Transverse colon (tissue), 4 donors: ENCODE measurements at regions not wholly inside any gene's neighbourhood (a gene's known extent, or its start where the extent isn't known, plus 50 kb on each side); places are given as distances from the start of the nearest gene placed in this dataset.

Source experiments
- DNase-seq: peaks from one replicate; pipeline ENCODE4 v3.0.0-alpha.2; 2019
- H3K27ac ChIP-seq, 4 donors: fragments of 200-600 bp; sonication (generic); 2 replicates each; pipeline ENCODE4 v1.5.1; 2016 to 2018; ENCODE audit warnings: inconsistent platforms in 4 of 4
- H3K27me3 ChIP-seq: fragments of 200-600 bp; sonication (generic); 2 replicates; pipeline ENCODE4 v1.5.1; 2017; ENCODE audit warnings: inconsistent platforms
- H3K36me3 ChIP-seq, 4 donors: fragments of 200-600 bp; sonication (generic); 2 replicates each; pipeline ENCODE4 v1.5.1; 2017 to 2019; ENCODE audit warnings: inconsistent platforms in 4 of 4
- H3K4me1 ChIP-seq, 4 donors: fragments of 200-600 bp; sonication (generic); 2 replicates each; pipeline ENCODE4 v1.5.1; 2017 to 2020; ENCODE audit warnings: inconsistent platforms in 4 of 4
- H3K4me3 ChIP-seq, 4 donors: fragments of 200-600 bp; sonication (generic); 1 replicate in 1 of 4; 2 replicates in 3 of 4; pipeline versions ENCODE4 v1.5.1 to v1.6.1; 2017 to 2019; ENCODE audit warnings: inconsistent platforms in 4 of 4
- H3K9me3 ChIP-seq, 2 donors: fragments of 200-600 bp; sonication (generic); 2 replicates each; pipeline ENCODE4 v1.5.1; 2017 to 2019; ENCODE audit warnings: inconsistent platforms in 2 of 2
- CTCF ChIP-seq, 5 experiments: fragments of 200-600 bp in 3 of 5; fragments of 450-650 bp in 2 of 5; sonication (generic) in 3 of 5; IDR thresholded peaks; 1 replicate in 2 of 5; 2 replicates in 3 of 5; pipeline ENCODE4 v1.5.1; 2016 to 2017; ENCODE audit warnings: antibody characterized with exemption in 5 of 5, inconsistent platforms in 3 of 5, mild to moderate bottlenecking in 2 of 5, moderate library complexity in 1 of 5
- EP300 ChIP-seq: sonication (generic); formaldehyde crosslinking; IDR thresholded peaks from one replicate; pipeline ENCODE4 v1.6.1; 2017; ENCODE audit warnings: antibody characterized with exemption, low read depth
- POLR2A ChIP-seq: fragments of 450-650 bp; IDR thresholded peaks from one replicate; pipeline ENCODE4 v1.6.1; 2016; ENCODE audit warnings: antibody characterized with exemption, mild to moderate bottlenecking, moderate library complexity
- POLR2AphosphoS5 ChIP-seq, 3 donors: sonication (generic); formaldehyde crosslinking; IDR thresholded peaks; one replicate each; pipeline ENCODE4 v1.6.1; 2016; ENCODE audit warnings: antibody characterized with exemption in 3 of 3
- WGBS, 2 donors: methylation state at CpG; one replicate each; pipeline ENCODE4 v1.1.5; 2018; ENCODE audit warnings: low coverage in 1 of 2; 5-methylcytosine and 5-hydroxymethylcytosine counted together
- in situ Hi-C, 4 donors: fragments of 200-750 bp; cut with MboI; loops; one replicate each; pipeline versions ENCODE4 v1.15.0 to v1.15.1; 2017; ENCODE audit warnings: low sequenced_read_pairs in 3 of 4, low pct_ligation_motif_present in 1 of 4, low pct_unique_long_range_greater_than_20kb in 1 of 4
- intact Hi-C: fragments of 100-400 bp; cut with DNase I; formaldehyde crosslinking; loops from one replicate; pipeline ENCODE4 v1.15.1; 2023; ENCODE audit warnings: low total_unique reads

GRCh38 chr7:149664666-149665065 is 108.7 kb downstream of the ZNF467 start:
- intact Hi-C loops, result loop anchor here (5.0 kb wide), 1 partner anchor 78 kb away; no protein-coding TSS in a partner anchor
- 40 to 71% methylated on average over 1 of the region's 1 CpG for WGBS, 2 donors
- H3K27me3 ChIP-seq, result peaks cover 3% of the 10 kb centered on the region
- no peak for DNase-seq
- no peak overlapping the region for H3K27ac ChIP-seq
- no peaks in the 10 kb centered on the region for H3K9me3 ChIP-seq
- H3K4me3 ChIP-seq, result no peak overlapping the region
- in situ Hi-C loops, result loop anchor here in 1 of 4 donors (5.0 kb wide), 1 partner anchor 83 kb away; no protein-coding TSS in a partner anchor
- H3K4me1 ChIP-seq, result no peaks in the 10 kb centered on the region
- TF ChIP-seq POLR2AphosphoS5 (IDR thresholded peaks at IDR 0.05) (no peak), CTCF (IDR thresholded peaks at IDR 0.05) (no peak), POLR2A (no peak), EP300 (no peak)
- no peaks in the 10 kb centered on the region for H3K36me3 ChIP-seq

DNA sequence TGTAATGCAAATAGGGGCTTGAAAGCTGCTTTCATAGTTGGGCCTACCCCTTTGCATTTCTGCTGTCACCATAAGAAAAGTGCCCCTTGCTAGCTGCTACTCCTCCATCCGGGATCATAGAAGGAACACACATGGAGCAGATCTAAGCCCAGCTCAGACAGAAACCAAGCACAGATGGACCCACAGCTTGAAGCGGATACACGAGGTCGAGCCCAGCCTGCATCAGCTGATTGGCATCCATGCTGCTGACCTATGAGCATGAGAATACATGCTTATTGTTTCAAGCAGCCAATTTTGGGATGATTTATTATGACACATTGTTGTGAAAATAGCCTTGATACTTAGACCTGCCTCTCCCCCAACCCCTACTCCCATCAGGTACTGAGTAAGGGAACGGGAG is 109.2 kb downstream of the ZNF467 start:
- Histone ChIP-seq H3K27ac (no peak overlapping the region), H3K4me1 (no peaks in the 10 kb centered on the region), H3K9me3 (no peaks in the 10 kb centered on the region), H3K36me3 (no peaks in the 10 kb centered on the region), H3K27me3 (peaks cover 3% of the 10 kb centered on the region), H3K4me3 (no peak overlapping the region)
- intact Hi-C loops (loop anchor here (5.0 kb wide), 1 partner anchor 78 kb away; no protein-coding TSS in a partner anchor), in situ Hi-C loops (loop anchor here in 1 of 4 donors (5.0 kb wide), 1 partner anchor 83 kb away; no protein-coding TSS in a partner anchor)
- DNase-seq, result no peak
- TF ChIP-seq POLR2A (no peak), POLR2AphosphoS5 (IDR thresholded peaks at IDR 0.05) (no peak), CTCF (IDR thresholded peaks at IDR 0.05) (no peak), EP300 (no peak)
- whole genome bisulfite sequencing, 2 donors, result 67 to 75% methylated on average over 1 to 5 of the region's 5 CpGs

- H3K27ac ChIP-seq, result no peak overlapping the region
- peak; percentile 78 for DNase-seq
- H3K36me3 ChIP-seq, result no peaks in the 10 kb centered on the region
- in situ Hi-C loops, result loop anchor here in 1 of 4 donors (5.0 kb wide), 1 partner anchor 85 kb away; no protein-coding TSS in a partner anchor
- H3K4me1 ChIP-seq, result no peaks in the 10 kb centered on the region
- TF ChIP-seq POLR2A (no peak), CTCF (IDR thresholded peaks at IDR 0.05) (peak; percentile 40 to 58 (median 43))
- peaks cover 3% of the 10 kb centered on the region for H3K27me3 ChIP-seq
- intact Hi-C loops, result loop anchor here (5.0 kb wide), 1 partner anchor 80 kb away; no protein-coding TSS in a partner anchor
- 33% methylated on average over 5 of the region's 5 CpGs; no CpG with 5 or more reads in 1 of the 2 donors for WGBS, 2 donors
- no peak overlapping the region for H3K4me3 ChIP-seq
- H3K9me3 ChIP-seq, result no peaks in the 10 kb centered on the region
These were observed 110.7 kb downstream of the ZNF467 start for GRCh38 chr7:149662591-149663095.

DNA sequence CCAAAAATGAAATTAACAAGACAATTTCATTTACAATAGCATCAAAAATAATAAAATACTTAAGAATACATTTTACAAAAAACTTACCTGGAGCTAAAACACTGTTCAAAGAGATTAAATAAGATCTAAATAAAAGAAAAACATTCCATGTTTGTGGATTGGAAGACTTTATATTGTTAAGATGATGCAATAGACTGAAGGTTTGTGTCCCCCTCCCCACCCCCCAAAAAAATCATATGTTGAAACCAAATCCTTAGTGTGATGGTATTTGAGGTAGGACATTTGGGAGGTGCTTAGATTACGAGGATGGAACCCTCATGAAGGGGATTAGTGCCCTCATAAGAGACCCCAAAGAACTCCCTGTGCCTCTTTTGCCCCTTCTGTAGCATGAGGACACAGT is 117.6 kb downstream of the ZNF467 start:
- in situ Hi-C loops (no loop called here), intact Hi-C loops (no loop called here)
- Histone ChIP-seq H3K4me1 (no peaks in the 10 kb centered on the region), H3K9me3 (peaks cover 5 to 8% of the 10 kb centered on the region in 2 donors), H3K4me3 (no peak overlapping the region), H3K36me3 (no peaks in the 10 kb centered on the region), H3K27ac (no peak overlapping the region), H3K27me3 (no peaks in the 10 kb centered on the region)
- WGBS, 2 donors, result 46% methylated on average over 1 of the region's 1 CpG; no CpG with 5 or more reads in 1 of the 2 donors
- TF ChIP-seq POLR2AphosphoS5 (IDR thresholded peaks at IDR 0.05) (no peak), POLR2A (no peak), EP300 (no peak), CTCF (IDR thresholded peaks at IDR 0.05) (no peak)
- no peak for DNase-seq
